CMK (cell line): ENCODE measurements at regions not wholly inside any gene's neighbourhood (a gene's known extent, or its start where the extent isn't known, plus 50 kb on each side); places are given as distances from the start of the nearest gene placed in this dataset.

ENCODE experiments used
- DNase-seq: peaks from one replicate; pipeline ENCODE4 v3.0.0-alpha.2; 2010; ENCODE audit warnings: low read depth

DNA sequence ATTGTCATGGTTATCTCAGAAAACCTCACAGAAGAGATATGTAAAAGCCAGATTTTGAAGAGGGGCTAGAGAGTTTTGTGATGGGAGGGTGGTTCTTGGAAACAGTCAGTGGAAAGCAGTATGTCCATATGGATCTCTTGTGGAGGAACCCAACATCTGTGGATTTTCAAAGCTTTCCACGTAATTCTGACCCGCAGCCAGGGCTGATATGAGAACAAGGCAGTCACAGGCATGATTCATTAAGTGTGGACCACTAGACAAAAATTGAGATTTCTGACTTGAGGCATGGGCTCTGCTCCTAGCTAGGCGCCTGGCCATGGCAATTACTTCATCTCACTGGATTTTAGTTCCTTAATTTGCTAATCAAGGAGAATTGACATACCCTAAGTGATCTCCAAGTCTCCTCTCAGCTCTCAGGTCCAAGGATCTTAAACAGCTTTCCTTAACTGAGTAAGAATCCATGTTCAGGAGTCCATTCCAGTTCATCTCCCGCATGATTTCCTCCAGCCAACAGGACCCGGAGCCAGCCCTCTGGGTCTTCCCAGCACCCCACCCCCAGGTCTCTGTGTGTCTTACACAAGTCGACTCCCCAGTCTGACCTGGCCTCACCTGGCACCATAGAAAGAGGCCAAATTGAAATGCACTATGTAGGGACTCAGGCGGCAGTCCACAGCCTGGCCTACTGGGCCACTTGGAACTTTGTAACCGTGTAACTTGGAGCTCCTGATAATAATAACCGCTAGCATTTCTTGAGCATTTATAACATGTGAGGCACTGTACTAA lies 176.3 kb upstream of the PARP11 start:
- no peak for DNase-seq

DNA sequence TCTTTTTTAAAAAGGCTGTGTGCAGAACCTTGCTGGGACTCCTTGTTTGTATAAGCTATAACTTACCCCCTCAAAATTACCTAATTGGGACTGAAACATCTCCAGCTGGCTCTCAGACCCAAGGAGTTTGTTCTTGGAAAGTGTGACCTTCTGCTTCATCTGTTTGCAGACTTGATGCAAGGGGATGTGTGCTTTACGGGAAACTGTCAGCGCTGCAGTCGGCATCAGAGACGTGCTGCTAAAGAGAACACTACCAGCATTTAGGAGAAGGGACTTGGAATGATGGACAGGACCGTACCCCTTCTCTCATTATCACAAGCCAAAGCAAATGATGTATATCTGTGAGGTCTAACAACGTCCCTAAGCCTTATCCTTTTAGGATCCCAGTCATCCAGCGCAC lies 174.2 kb upstream of the PARP11 start:
- no peak for DNase-seq

GRCh38 chr12:4046495-4046840 lies 173.3 kb upstream of the PARP11 start:
- DNase-seq = no peak

DNA sequence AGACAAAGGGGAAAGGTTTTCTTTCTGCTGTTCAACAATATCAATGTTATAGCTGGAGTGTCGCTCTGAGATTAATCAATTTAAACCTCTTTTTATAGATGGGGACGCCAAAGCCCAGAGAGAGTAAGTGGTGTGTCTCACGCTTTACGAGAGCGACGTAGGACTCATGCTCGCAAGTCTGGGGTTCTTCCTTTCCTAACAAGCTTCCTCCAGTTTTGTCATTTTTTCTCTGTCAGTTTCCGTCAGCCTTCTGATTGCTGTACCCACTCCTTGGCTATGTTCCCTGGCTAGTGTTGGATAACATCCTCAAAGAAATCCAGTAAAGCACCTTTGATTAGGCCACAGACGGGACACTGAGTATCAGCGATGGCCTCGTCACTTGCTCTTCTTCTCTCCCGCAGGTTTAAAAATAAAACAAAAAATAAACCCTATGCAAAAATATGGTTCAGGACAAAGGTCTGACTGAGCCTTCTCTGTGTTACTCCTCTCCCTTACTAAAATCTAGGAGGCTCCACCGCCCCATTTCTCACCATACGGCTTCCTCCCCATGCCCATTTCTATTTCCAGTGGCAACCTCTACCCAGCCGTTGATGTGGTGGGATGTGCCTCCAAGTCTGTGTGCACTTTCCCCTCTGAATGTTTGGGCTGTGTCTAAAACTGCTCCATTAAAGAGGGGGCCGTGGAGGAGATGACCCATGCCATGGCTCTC lies 172.7 kb upstream of the PARP11 start:
- no peak for DNase-seq

GRCh38 chr12:4044736-4045730 lies 171.8 kb upstream of the PARP11 start:
- no peak for DNase-seq

- DNase-seq = no peak
Observed at GRCh38 chr12:4044101-4044500, 170.9 kb upstream of the PARP11 start.

GRCh38 chr12:4041187-4041885 lies 168.1 kb upstream of the PARP11 start:
- DNase-seq = no peak

- no peak for DNase-seq
Observed at GRCh38 chr12:4039931-4040330, 166.7 kb upstream of the PARP11 start.

DNA sequence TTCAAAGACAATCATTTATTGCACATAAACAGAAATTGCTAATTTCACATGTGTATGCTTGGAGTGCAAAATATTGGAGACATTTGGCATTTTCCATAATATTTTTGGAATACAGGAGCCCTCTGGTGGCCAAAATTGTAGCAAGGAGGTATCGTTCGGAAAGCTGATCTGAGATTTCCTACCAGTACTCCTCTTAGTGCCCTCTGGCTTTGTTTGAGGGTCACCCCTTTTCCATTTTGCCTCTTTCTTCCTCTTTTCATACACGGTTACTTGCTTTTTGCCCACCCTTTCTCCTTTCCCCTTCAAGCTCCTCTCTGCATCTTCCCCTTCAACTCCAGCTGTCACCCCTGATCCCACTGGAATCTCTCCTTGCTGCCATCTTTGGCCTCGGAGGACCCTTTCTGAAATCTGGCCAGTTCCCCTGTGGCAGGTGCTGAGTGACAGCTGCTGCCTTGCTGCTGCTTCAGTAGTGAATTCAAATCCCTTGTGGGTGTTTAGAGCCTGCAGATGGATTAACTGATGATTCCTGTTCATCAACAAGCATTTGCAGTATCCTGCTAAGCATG lies 164.6 kb upstream of the PARP11 start:
- DNase-seq = no peak

GRCh38 chr12:4036671-4037271 lies 163.6 kb upstream of the PARP11 start:
- no peak for DNase-seq

- DNase-seq = no peak
Observed at GRCh38 chr12:4034921-4035320, 161.7 kb upstream of the PARP11 start.

- no peak for DNase-seq
Observed at GRCh38 chr12:4032924-4033615, 159.9 kb upstream of the PARP11 start.

- no peak for DNase-seq
Observed at GRCh38 chr12:4031703-4032291, 158.6 kb upstream of the PARP11 start.

DNA sequence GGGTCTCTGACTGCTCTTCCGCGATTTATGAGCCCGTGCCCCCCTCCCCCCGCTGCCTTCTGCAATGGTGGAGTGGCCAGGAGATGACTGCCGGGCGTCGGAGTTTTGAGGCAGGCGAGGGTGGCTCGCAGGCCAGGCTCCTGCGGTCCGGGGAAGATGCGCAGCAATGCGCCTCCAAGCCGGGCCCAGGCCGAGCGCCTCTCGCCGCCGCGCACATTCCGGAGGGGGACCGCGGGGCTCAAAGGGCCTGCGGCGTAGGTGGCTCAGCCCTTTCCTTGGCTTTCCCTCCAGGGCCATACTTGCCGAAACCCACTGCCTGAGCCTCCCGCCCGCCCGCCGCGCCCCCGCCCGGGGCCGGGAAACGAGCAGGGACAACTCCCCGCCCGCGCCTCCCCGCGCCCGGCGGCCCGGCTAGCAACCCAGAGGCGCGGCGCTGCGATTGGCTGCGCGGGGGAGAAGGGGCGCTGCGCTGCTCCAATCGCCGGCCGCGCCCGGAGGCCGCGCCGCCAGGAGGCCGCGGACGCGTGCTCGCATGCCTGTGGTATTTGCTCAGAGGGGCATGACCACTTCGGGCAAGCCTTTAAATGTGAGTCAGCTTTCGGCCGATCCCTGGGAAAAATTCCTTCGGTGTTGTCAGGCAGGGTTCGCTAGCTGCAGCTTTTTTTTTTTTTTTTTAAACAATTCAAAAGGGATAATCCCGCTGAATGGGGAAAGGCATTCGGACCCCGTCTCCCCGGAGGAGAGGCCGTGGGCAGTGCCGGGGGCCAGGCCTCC lies 157.9 kb upstream of the PARP11 start:
- no peak for DNase-seq

DNA sequence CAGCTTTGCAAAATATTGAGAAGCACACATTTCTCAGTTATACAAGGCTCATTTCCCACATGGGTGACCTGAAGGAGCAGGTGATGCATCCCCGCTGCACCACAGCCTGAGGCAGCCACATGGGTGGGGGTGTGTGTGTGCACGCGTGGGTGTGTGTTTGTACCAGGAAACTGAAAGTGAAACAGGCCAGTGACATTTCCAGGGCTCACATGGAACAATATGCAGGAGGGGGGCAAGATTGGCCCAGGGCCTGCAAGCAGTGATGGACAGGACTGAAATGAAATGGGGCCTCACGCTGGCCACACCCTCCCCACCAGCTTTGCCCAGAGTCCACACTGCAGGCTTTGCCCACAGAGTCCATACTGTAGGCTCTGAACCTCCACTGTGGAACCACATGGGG lies 154.2 kb upstream of the PARP11 start:
- DNase-seq = no peak

GRCh38 chr12:4026517-4026916 lies 153.3 kb upstream of the PARP11 start:
- no peak for DNase-seq

GRCh38 chr12:4026020-4026358 lies 152.8 kb upstream of the PARP11 start:
- no peak for DNase-seq

GRCh38 chr12:4025181-4026019 lies 152.2 kb upstream of the PARP11 start:
- no peak for DNase-seq

- DNase-seq = no peak
Observed at GRCh38 chr12:4024701-4025100, 151.5 kb upstream of the PARP11 start.
